ENCODE measurements at regions not wholly inside any gene's neighbourhood (a gene's known extent, or its start where the extent isn't known, plus 50 kb on each side); places are given as distances from the start of the nearest gene placed in this dataset.

- intact Hi-C loops (cut with DNase I): loop anchor here (2.0 kb wide), 1 partner anchor 404 kb away; no protein-coding TSS in a partner anchor
- H3K27me3 ChIP-seq: no peaks in the 10 kb centered on the region
- H3K4me3 ChIP-seq: no peak overlapping the region
- no peaks in the 10 kb centered on the region for H3K4me1 ChIP-seq
- DNase-seq (ENCODE audit: low spot score in 2 of 2): peak in 1 of 2 donors; percentile 67
- H3K27ac ChIP-seq: no peak overlapping the region
- peak; percentile 42 to 73 (median 72) for TF ChIP-seq CTCF (IDR thresholded peaks at IDR 0.05)
- H3K36me3 ChIP-seq: no peaks in the 10 kb centered on the region
- no peaks in the 10 kb centered on the region for H3K9me3 ChIP-seq
These were observed 86.6 kb downstream of the ZNF330 start for GRCh38 chr4:141307241-141307689.

- Histone ChIP-seq H3K27ac (no peak overlapping the region), H3K4me3 (no peak overlapping the region), H3K9me3 (no peaks in the 10 kb centered on the region), H3K27me3 (no peaks in the 10 kb centered on the region), H3K36me3 (no peaks in the 10 kb centered on the region), H3K4me1 (no peaks in the 10 kb centered on the region)
- no peak for DNase-seq (ENCODE audit: low spot score in 2 of 2)
- TF ChIP-seq CTCF (IDR thresholded peaks at IDR 0.05): no peak
- intact Hi-C loops (cut with DNase I): no loop called here
These were observed 89.2 kb downstream of the ZNF330 start for GRCh38 chr4:141309874-141310273.

GRCh38 chr4:141311246-141312204 lies 90.8 kb downstream of the ZNF330 start:
- no peaks in the 10 kb centered on the region for H3K4me1 ChIP-seq
- no peaks in the 10 kb centered on the region for H3K27me3 ChIP-seq
- intact Hi-C loops (cut with DNase I): no loop called here
- no peaks in the 10 kb centered on the region for H3K36me3 ChIP-seq
- no peaks in the 10 kb centered on the region for H3K9me3 ChIP-seq
- no peak for TF ChIP-seq CTCF (IDR thresholded peaks at IDR 0.05)
- no peak for DNase-seq (ENCODE audit: low spot score in 2 of 2)
- H3K27ac ChIP-seq: no peak overlapping the region
- H3K4me3 ChIP-seq: no peak overlapping the region

- no peak for DNase-seq (ENCODE audit: low spot score in 2 of 2)
- no peaks in the 10 kb centered on the region for H3K4me1 ChIP-seq
- no peak overlapping the region for H3K4me3 ChIP-seq
- intact Hi-C loops (cut with DNase I): no loop called here
- no peaks in the 10 kb centered on the region for H3K36me3 ChIP-seq
- H3K27me3 ChIP-seq: no peaks in the 10 kb centered on the region
- no peaks in the 10 kb centered on the region for H3K9me3 ChIP-seq
- no peak overlapping the region for H3K27ac ChIP-seq
- TF ChIP-seq CTCF (IDR thresholded peaks at IDR 0.05): no peak
These were observed 93.9 kb downstream of the ZNF330 start for GRCh38 chr4:141314627-141315026.

GRCh38 chr4:141328560-141329173 lies 108.0 kb downstream of the ZNF330 start:
- intact Hi-C loops (cut with DNase I): no loop called here
- no peaks in the 10 kb centered on the region for H3K4me1 ChIP-seq
- TF ChIP-seq CTCF (IDR thresholded peaks at IDR 0.05): no peak
- H3K27ac ChIP-seq: no peak overlapping the region
- DNase-seq (ENCODE audit: low spot score in 2 of 2): no peak
- H3K27me3 ChIP-seq: no peaks in the 10 kb centered on the region
- no peaks in the 10 kb centered on the region for H3K9me3 ChIP-seq
- H3K4me3 ChIP-seq: no peak overlapping the region
- no peaks in the 10 kb centered on the region for H3K36me3 ChIP-seq

Data from ascending aorta (tissue), 2 donors.